ENCODE measurements at regions not wholly inside any gene's neighbourhood (a gene's known extent, or its start where the extent isn't known, plus 50 kb on each side); places are given as distances from the start of the nearest gene placed in this dataset.

DNA sequence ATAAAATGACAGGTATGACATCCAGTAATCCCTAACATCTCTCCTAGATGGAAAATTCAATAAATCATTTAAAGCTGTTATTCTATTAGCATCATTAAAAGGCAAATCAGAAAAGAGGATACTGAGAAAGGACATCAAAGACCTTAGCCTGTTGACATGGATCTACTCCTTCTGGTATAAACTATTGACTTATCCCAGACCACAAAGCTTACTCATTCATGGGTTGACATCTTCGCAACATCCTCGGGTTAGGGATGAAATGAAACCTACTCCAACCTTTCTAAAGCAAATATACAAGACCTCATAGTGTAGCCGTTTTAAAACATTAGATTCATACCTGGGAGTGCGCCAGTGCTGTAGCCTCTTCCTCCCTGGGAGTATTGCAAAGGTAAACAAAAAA, 191.5 kb upstream of the BTG1 start:
- TF ChIP-seq, protein P1, sequence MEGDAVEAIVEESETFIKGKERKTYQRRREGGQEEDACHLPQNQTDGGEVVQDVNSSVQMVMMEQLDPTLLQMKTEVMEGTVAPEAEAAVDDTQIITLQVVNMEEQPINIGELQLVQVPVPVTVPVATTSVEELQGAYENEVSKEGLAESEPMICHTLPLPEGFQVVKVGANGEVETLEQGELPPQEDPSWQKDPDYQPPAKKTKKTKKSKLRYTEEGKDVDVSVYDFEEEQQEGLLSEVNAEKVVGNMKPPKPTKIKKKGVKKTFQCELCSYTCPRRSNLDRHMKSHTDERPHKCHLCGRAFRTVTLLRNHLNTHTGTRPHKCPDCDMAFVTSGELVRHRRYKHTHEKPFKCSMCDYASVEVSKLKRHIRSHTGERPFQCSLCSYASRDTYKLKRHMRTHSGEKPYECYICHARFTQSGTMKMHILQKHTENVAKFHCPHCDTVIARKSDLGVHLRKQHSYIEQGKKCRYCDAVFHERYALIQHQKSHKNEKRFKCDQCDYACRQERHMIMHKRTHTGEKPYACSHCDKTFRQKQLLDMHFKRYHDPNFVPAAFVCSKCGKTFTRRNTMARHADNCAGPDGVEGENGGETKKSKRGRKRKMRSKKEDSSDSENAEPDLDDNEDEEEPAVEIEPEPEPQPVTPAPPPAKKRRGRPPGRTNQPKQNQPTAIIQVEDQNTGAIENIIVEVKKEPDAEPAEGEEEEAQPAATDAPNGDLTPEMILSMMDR (IDR thresholded peaks at IDR 0.05) = no peak
- TF ChIP-seq POLR2AphosphoS5 (IDR thresholded peaks at IDR 0.05) (no peak), POLR2A (IDR thresholded peaks at IDR 0.05) (no peak)
